Amniotic epithelial cell (primary cell): ENCODE measurements at regions not wholly inside any gene's neighbourhood (a gene's known extent, or its start where the extent isn't known, plus 50 kb on each side); places are given as distances from the start of the nearest gene placed in this dataset.
A peak's percentile ranks its signal among the peaks of the same experiment; 100 is the strongest.

ENCODE experiments used
- DNase-seq: peaks from one replicate; pipeline ENCODE4 v3.0.0-alpha.2; 2010; ENCODE audit warnings: low read depth

DNA sequence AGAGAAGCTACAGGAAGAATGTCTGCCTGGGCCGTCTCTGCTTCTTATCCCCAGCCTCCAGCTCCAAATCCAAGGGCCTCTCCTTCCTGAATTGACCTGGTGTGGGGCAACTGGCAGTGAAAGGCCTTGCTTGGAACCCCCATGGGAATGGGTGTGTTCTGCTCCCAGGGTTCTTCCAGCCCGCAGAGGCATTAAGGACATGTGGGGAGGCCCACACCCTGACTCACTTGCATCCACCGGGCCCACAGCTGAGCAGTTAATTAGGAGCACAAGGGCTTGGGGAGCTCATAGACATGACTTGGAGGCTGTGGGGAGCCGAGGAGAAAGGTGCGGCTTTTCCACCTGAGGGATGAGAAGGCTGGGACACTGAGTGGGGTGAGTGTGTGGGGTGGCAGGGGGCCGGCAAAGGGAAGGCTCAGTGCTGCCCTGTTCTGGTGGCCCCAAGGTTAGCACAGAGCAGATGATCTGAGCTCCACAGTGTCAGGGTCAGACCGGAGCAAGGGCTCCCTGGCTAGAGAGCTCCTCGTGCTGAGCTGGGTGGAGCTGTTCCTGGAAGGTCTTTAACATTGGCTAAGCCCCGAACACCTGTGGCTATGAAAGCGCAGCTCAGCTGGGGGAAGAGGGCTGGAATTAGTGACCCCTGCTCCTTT lies 64.5 kb upstream of the NECTIN1 start:
- DNase-seq = no peak

DNA sequence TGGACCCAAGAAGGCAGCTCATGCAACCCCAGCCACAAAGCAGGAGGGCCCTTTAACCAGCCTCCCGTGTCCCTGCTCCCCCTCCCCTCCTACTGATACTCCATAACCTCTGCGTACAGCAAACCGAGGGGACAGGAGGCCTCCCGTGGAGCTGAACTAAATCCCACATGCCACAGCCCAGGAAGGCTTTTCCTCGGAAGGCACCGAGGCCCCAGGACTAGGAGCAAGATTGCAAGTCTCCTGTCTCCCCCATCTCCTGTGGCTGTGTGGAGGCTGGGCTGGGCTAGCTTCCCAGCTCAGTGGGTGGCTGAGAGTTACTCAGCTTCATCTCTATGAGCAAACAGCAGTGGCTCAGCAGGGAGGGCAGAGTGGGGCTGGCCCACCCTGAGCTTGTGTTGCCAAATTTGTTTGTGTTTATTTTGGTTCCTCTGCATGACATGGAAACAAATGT lies 62.7 kb upstream of the NECTIN1 start:
- peak; percentile 36 for DNase-seq

DNA sequence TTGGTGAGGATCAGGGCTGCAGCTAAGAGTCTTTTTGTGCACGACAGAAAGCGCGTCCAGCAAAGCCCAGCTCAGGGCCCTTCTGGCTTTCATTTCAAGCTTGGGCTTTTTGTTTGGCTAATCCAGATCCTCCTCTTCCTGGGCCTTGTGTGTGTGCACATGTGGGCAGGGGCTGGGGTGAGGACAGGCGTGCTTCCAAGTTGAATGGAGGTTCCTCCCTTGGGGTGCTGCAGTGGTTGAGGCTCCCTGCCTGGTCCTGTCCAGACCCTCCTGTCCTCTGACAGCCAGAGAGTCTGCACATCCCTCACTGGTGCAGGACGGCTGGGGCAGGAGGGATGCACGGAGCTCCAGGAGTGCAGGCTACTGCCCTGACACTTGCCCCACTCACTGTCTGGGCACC lies 62.0 kb upstream of the NECTIN1 start:
- no peak for DNase-seq

DNA sequence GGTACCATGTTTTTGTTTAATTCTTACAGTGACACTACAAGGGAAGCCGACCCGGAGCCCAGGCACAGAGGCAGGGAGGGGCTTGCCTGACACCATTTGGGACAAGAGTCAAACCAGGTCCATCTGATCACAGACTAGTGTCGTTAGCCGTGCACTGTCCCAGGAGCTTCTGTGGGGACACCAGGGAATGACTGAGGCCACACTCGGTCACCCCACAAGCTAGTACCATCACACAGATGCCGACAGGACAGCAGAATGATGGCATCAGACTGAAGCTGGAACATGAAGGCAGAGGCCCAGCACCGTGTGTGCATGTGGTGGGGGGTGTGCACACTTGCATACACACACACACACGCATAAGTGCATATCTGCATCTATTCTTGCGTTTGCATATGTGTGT lies 61.5 kb upstream of the NECTIN1 start:
- DNase-seq = no peak

DNA sequence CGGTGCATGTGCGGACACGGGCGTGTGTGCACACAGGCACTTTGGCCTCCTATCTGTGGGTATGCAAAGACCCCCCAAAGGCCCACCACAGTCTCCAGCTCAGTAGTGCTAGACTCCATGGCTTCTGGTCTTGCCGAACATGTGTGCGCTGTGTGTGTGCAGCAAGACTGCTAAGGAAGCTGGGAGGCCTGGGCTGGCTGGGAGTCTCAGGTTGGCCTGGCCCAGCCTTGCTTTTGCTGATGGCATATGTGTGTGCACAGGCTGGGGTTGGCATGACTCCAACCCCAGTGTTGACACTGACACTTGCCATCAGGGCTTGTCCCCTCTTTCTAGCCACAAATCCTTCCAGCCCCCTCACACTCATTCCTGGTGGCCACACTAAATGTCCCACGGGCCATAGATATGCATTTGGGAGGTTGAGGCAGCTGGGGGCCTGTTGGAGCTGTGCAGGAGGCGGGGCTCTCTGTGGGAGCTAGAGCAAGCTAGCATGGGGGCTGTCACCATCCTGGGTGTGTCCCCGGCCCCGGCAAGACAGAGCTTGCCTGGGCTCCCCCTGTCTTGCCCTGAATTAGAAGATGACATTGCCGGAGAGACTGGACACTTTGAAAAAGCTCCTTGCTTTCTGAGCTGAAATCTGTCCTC lies 60.9 kb upstream of the NECTIN1 start:
- DNase-seq = no peak

DNA sequence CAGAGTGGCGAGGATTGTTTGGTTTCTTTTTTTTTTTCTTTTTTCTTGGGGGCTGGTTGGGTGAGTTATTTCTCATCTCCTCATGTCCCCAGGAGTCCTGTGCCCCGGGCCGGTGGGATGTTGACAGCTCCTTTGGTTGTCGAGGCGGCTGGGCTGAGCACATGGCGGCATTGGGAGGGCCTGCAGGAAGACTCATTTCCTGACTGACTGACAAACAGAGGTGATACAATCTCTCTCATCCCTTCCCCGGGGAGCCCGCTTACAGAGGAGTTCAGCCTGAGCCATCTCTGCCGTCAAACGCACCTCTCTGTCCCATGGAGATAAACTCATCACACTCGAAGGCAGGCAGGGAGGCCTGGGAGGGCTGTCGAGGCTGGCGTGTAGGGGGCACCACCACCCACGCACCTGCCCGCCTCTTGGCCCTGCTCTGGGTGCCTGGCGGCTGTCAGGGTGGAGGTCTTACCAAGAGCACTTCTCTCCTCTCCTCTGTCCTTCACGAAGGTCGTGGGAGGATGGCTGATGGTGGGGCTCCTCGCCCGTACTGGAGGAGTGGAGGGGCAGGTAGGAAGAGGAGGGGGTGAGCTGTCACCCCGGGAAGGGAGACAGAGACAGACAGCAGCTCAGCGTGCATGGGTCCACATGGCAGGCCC lies 60.0 kb upstream of the NECTIN1 start:
- no peak for DNase-seq

DNA sequence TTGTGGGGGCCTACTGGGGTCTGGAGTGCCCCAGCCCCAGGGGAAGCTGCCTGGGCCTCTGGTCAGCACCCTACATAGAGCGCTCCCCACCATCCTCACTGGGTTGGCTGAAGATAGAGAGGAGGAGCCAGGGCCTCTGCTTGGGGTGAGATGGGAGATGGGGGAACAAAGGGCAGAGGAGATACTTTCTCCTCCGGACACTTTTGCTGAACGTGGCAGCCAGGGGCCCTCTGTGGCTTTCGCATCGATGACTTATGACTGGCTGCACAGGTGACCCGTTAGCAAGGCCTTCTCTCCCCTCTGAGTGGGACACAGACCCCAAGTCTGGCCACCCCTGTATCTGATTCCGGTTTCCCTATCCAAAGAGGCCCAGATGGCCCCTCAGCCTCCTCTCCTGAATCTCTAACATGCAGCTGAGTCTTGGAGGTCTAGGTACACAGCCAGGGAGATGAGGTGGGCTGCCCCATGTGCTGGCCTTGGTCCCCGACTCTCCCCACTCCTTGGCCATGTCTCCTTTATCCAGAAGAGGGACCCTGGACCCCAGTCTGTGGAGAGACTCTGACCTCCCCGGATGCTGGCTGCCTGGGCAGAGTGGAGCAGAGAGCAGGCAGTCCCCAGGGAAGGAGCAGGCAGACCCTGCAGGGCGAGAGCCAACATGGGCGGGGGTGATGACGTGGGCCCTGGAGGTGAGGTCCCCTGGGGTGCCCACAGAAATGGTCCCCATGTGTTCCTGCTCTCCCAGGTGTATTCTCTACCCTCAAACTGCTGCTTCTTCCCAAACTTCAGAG lies 59.3 kb upstream of the NECTIN1 start:
- no peak for DNase-seq

DNA sequence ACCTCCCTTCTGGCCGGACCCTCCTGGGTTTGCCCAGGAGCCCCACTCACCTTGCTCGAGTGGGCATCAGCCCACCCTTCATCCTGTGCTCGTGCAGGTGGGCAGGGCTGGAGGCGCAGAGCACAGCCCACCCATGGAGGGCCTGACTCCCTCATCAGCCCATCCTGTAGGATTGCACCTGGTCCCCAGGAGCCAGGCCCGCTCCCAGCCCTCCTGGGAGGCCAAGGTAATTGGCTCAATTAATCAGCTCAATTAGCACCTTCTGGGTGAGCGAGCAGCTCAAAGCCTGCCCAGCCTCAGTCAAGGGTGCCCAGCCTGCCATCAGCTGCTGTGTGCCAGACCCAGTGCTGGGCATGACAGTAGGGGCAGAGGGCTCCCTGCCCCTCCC lies 58.1 kb upstream of the NECTIN1 start:
- DNase-seq = no peak

DNA sequence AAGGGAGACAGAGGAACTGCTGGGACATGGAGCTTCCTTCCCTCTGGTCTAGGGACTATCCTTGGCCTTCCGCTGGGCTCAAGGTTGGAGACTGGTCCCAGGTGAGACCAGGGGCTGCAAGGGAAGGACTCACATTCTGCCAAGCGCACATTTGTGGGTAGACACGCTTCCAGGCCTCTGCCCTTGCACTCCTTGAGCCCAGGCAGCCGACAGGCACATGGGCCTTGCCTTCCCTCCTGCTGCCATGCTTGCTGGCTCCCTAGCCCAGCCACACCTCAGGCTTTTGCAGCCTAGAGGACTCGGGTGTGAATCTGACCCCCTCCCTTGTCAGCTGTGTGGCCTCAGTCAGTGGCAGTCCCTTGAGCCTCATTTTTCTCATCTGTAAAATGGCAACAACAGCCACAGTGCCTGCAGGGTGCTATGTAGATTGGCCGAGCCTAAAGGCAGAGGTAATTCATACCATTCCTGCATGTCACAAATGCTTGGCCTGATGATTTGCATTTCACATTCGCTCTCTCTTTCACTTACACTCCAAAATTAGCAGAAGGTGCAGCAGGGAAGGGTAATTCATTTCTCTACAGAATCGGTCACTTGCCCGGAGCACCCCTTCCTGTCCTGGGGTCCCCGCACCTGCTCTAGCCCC lies 57.6 kb upstream of the NECTIN1 start:
- DNase-seq = no peak

DNA sequence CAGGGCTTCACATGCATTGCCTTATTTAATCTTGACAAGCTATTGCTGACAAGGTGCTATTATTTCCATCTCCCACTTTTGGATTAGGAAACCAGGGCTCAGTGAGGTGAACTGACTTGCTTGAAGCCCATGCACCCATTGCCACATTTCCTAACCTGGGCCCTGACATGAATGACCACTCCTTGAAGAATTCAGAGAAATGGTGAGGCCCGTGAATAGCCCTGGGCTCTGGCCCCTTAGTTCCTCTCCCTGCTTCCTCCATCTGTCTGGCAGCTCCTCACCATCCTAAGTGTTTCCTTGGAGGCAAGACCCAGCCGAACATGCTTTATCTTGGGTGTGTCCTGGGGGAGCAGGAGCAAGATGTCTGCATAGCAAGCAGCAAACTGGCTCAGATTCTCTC lies 56.1 kb upstream of the NECTIN1 start:
- no peak for DNase-seq

DNA sequence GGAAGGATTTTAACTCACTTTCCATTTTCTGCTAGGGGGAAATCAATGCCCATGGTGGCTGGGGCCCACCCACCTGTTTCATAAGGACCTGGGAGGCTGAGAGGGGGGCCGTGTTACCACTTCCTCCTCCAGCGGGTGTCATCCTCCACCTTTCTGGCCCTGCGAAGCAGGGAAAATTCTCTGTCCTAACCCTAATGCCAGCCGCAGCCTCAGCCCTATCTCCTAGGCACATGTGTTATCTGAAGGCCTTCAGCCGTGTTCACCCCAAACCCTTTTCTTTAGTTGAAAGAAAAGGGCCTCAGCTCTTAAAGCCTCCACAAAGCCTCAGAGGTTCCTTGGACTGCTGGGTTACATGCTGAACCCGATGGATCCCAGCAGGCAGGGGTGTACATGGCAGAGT lies 55.4 kb upstream of the NECTIN1 start:
- no peak for DNase-seq

DNA sequence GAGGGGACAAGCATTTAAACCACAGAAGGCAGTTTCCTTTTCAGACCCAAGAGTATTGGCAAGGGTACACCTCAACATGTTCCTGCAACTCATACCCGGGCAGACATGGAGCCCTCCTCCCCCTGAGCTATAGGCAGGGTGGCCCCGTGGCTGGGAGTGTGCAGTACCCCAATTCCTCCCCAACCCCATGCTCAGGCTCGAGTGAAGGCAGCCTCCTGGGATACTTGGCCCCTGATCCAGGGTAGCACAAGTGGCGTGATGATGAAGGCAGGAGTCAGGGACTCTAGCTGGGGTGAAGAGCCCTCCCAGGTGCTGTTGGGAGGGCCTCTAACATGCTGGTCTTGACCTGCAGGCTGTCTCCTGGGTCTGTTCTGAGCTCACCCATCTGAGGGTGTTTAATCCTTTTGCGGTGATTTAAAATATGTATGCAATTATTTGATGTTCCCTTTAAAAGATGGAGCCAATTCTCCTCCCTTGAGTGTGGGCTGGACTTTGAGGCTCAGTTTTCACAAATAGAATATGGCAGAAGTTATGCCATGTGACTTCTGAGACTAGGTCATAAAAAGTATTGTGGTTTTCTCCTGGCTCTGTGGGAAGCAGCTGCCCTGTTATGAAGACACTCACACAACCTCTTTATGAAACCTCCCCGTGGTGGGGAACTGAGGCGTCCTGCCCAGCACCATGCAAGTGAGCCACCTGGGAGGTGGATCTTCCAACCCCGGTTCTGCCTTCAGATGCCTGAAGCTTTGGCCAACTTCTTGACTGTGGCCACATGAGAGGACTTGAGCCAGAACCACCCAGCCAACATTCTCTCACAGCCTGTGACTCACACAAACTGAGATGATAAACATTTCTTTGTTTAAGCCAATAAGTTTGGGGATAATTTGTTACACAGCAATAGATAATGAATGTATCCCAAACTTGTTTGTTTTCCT lies 54.7 kb upstream of the NECTIN1 start:
- no peak for DNase-seq

DNA sequence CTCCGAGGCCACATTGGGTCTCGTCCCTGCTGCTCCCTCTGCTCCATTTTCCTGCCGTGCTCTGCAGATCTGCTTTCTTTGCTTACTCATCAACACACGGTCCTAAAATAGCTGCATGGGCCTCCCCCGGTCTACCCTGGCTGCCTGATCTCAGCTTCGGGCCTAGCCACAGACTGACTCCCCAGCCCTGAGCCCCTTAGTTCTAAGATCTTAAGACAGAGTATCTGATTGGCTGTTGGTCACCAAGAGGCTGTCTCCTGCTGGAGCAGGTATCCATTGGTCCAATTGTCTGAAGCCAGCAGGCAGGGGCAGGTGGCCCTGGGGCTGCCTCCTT lies 53.7 kb upstream of the NECTIN1 start:
- DNase-seq = no peak

DNA sequence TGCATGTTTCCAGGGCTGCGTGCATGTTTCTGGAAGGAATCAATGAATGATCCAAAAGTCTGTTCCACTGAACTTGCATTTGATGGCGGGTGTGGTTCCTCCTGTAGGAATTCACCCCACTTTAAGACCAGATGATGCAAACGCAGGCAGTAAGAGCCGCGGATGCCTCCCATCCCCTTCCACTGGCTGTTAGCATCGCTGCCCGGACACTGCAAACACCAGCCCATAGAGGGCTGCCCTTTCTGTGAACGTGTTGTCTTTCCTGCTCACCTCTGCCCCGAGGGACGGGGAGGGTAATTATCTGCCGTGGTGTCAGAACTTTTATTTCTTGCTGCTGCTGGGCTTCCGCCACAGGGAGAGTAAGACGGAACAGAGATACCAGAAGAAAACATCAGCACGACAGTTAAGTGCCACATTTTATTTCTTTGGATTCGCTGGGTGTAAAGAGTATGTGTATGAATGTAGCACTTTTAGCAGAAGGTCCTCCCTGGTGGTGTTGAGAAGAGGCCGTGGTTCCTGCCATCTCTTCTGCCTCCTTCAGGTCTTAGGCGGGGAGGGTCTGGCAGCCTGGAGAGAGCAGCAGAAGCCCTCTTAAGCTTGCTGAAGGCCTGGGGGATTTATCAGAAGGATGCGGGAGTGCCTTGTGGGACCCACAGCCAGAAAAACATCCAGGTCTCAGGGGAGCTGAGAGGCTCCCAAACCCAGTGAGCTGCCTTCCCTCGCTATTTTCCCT lies 53.2 kb upstream of the NECTIN1 start:
- no peak for DNase-seq

DNA sequence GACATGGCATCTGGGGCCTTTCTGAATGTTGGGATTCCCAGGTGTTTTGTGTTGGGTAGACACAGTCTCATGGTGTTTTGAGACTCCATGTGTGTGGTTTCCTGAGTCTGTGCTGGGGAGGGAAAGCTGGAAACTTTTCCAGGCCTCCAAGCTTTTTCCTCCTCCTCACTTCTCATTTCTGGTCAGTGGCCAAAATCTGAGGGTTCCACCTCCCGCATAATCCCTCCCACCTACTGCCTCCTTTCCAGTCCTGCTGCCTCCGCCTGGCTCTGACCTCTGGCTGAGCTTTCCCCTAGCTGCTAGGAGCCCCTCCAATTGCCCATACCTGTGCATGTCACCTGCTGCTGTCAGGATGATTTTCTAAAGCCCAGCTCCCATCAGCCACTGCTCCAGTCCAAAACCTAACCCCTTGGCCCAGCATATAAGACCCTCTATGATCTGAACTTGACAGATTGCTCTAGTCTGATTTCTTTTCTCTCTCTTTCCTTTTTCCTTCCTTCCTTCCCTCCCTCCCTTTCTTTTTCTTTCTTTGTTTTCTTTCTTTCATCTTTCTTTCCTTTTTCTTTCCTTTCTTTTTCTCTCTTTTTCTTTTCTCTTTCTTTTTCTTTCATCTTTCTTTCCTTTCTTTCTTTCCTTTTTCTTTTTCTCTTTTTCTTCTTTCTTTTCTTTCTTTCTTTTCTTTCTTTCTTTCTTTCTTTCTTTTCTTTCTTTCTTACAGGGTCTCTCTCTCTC lies 51.4 kb upstream of the NECTIN1 start:
- DNase-seq = no peak

DNA sequence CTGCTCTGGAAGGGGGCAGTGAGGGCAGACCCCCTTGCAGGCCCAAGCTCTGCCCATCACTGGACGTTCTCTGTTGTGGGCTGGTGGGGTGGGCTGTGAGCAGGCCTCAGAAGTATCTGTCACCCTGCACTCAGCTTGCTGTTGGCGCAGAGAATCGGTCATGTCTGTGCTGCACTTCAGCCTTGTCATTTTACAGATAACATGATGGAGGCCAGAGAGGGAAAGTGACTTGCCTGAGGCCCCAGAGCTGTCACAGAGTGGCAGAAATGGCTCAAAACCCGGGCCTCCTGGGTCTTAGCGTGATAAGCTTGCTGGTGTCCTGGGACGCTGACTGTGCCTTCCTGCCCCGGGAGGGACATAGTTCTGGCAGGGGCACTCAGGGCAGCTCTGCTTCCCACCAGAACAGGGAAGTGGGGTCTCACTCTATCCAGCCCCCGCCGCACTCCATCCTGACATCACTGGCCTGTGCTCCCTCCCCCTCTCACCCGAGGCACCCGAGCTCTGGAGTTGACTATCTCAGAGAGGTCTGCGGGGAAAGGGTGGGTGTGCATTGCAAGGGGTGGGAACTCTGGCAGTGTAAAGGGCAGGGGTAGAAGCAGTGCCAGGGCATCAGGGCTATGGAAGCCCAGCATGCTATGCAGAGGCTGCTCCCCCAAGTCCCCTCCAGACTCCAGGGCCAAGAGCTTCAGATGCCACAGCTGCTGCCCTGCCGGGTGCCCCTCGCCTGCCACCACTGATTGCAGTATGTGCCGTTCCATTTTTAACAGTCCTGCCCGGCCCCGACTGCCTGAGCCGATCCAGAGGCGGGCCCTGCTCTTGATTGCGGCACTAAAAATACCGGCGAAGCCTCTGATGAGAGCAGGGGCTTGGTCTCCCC lies 50.4 kb upstream of the NECTIN1 start:
- no peak for DNase-seq
